WTC11 (cell line): ENCODE measurements at regions not wholly inside any gene's neighbourhood (a gene's known extent, or its start where the extent isn't known, plus 50 kb on each side); places are given as distances from the start of the nearest gene placed in this dataset.

ENCODE experiments used
- ATAC-seq: fragments of 200-7000 bp; cut with Tn5 transposase; 2 replicates; pipeline ENCODE4 v1.10.0; 2021; ENCODE audit warnings: mild to moderate bottlenecking, moderate library complexity
- CTCF ChIA-PET: fragments of 300-600 bp; sonication (Branson Sonifier 250); formaldehyde crosslinking; loops from one replicate; lab custom pipeline; 2021; ENCODE audit warnings: antibody characterized with exemption; lab: Charles Lee
- POLR2A ChIA-PET: fragments of 350-600 bp; sonication (Branson Sonifier 250); formaldehyde crosslinking; loops from one replicate; lab custom pipeline; 2021; ENCODE audit warnings: antibody characterized with exemption; lab: Charles Lee
- DNase-seq: peaks from one replicate; pipeline ENCODE4 v3.0.0; 2021; ENCODE audit warnings: low spot score
- H3K27ac Mint-ChIP-seq: 2 replicates; pipeline ENCODE4 v1.8.0; 2021; ENCODE audit warnings: mixed read lengths
- H3K27me3 Mint-ChIP-seq: 2 replicates; pipeline ENCODE4 v1.8.0; 2021; ENCODE audit warnings: low read depth, mild to moderate bottlenecking, moderate library complexity, mixed read lengths
- H3K36me3 Mint-ChIP-seq: 2 replicates; pipeline ENCODE4 v1.8.0; 2021; ENCODE audit warnings: mixed read lengths
- H3K4me1 Mint-ChIP-seq: 2 replicates; pipeline ENCODE4 v1.8.0; 2022; ENCODE audit warnings: mixed read lengths
- H3K4me3 Mint-ChIP-seq: 2 replicates; pipeline ENCODE4 v1.8.0; 2021; ENCODE audit warnings: mild to moderate bottlenecking, moderate library complexity, mixed read lengths
- H3K9me3 Mint-ChIP-seq: 2 replicates; pipeline ENCODE4 v1.8.0; 2021; ENCODE audit warnings: mixed read lengths
- ARID4B ChIP-seq: sonication (generic); formaldehyde crosslinking; IDR thresholded peaks from 2 replicates; pipeline ENCODE4 v1.8.0; 2023; ENCODE audit warnings: missing genetic modification reagents, mild to moderate bottlenecking, borderline replicate concordance
- ATF3 ChIP-seq: sonication (generic); formaldehyde crosslinking; conservative IDR thresholded peaks from 2 replicates; pipeline ENCODE4 v1.8.1; 2022; ENCODE audit warnings: mild to moderate bottlenecking, missing genetic modification reagents
- CREB1 ChIP-seq: sonication (generic); formaldehyde crosslinking; IDR thresholded peaks from 2 replicates; pipeline ENCODE4 v1.8.0; 2023; ENCODE audit warnings: mild to moderate bottlenecking, missing genetic modification reagents
- E2F1 ChIP-seq: sonication (generic); formaldehyde crosslinking; IDR thresholded peaks from 2 replicates; pipeline ENCODE4 v1.8.0; 2022; ENCODE audit warnings: mild to moderate bottlenecking, missing genetic modification reagents
- ELF4 ChIP-seq: sonication (generic); formaldehyde crosslinking; IDR thresholded peaks from 2 replicates; pipeline ENCODE4 v1.8.1; 2022; ENCODE audit warnings: low read depth, mild to moderate bottlenecking, moderate library complexity, missing genetic modification reagents
- ERG ChIP-seq: fragments of 250-450 bp; sonication (Bioruptor Pico); IDR thresholded peaks from 2 replicates; pipeline ENCODE4 v1.8.0; 2021; ENCODE audit warnings: mild to moderate bottlenecking
- GABPB1 ChIP-seq: sonication (generic); formaldehyde crosslinking; IDR thresholded peaks from 2 replicates; pipeline ENCODE4 v1.8.1; 2023; ENCODE audit warnings: mild to moderate bottlenecking, missing genetic modification reagents
- GTF2I ChIP-seq: fragments of 250-450 bp; sonication (Bioruptor Pico); conservative IDR thresholded peaks from 2 replicates; pipeline ENCODE4 v1.4.0; 2021; ENCODE audit warnings: mild to moderate bottlenecking
- JAZF1 ChIP-seq: fragments of 250-450 bp; sonication (Bioruptor Pico); IDR thresholded peaks from 2 replicates; pipeline ENCODE4 v1.9.0; 2021; ENCODE audit warnings: moderate library complexity, mild to moderate bottlenecking, inconsistent platforms
- JUN ChIP-seq: sonication (generic); formaldehyde crosslinking; IDR thresholded peaks from 2 replicates; pipeline ENCODE4 v1.8.0; 2023; ENCODE audit warnings: mild to moderate bottlenecking, missing genetic modification reagents
- SMAD3 ChIP-seq: sonication (generic); formaldehyde crosslinking; IDR thresholded peaks from 2 replicates; pipeline ENCODE4 v1.8.0; 2022; ENCODE audit warnings: missing genetic modification reagents, mild to moderate bottlenecking, borderline replicate concordance
- SMAD4 ChIP-seq: sonication (generic); formaldehyde crosslinking; IDR thresholded peaks from 2 replicates; pipeline ENCODE4 v1.8.0; 2022; ENCODE audit warnings: mild to moderate bottlenecking, missing genetic modification reagents
- TEAD4 ChIP-seq: sonication (generic); formaldehyde crosslinking; IDR thresholded peaks from 2 replicates; pipeline ENCODE4 v1.8.0; 2022; ENCODE audit warnings: mild to moderate bottlenecking, missing genetic modification reagents
- TP53 ChIP-seq: sonication (generic); formaldehyde crosslinking; IDR thresholded peaks from 2 replicates; pipeline ENCODE4 v1.8.1; 2023; ENCODE audit warnings: mild to moderate bottlenecking, missing genetic modification reagents
- USF2 ChIP-seq: sonication (generic); formaldehyde crosslinking; IDR thresholded peaks from 2 replicates; pipeline ENCODE4 v1.8.1; 2023; ENCODE audit warnings: mild to moderate bottlenecking, missing genetic modification reagents, moderate library complexity
- ZNF138 ChIP-seq: sonication (generic); formaldehyde crosslinking; conservative IDR thresholded peaks from 2 replicates; pipeline ENCODE4 v1.8.1; 2022; ENCODE audit warnings: mild to moderate bottlenecking, moderate library complexity, missing genetic modification reagents
- ZNF281 ChIP-seq: sonication (generic); formaldehyde crosslinking; IDR thresholded peaks from 2 replicates; pipeline ENCODE4 v1.8.0; 2023; ENCODE audit warnings: mild to moderate bottlenecking, missing genetic modification reagents
- ZNF317 ChIP-seq: sonication (generic); formaldehyde crosslinking; IDR thresholded peaks from 2 replicates; pipeline ENCODE4 v1.8.1; 2023; ENCODE audit warnings: low read depth, mild to moderate bottlenecking, moderate library complexity, missing genetic modification reagents, borderline replicate concordance
- ZNF396 ChIP-seq: fragments of 250-450 bp; sonication (Bioruptor Pico); IDR thresholded peaks from 2 replicates; pipeline ENCODE4 v1.8.0; 2021; ENCODE audit warnings: mild to moderate bottlenecking, moderate library complexity, borderline replicate concordance
- ZSCAN18 ChIP-seq: fragments of 250-450 bp; sonication (Bioruptor Pico); IDR thresholded peaks from 2 replicates; pipeline ENCODE4 v2.1.2; 2022; ENCODE audit warnings: mild to moderate bottlenecking, moderate library complexity

- Mint-ChIP-seq H3K27me3 (no peaks in the 10 kb centered on the region), H3K4me1 (no peaks in the 10 kb centered on the region), H3K27ac (no peak overlapping the region), H3K9me3 (peaks cover 16% of the 10 kb centered on the region), H3K36me3 (no peaks in the 10 kb centered on the region), H3K4me3 (no peak overlapping the region)
- POLR2A ChIA-PET = no interaction called here
- ATAC-seq (no peak), DNase-seq (no peak)
- TF ChIP-seq ERG (CRISPR knock-in tag) (no peak), ZNF396 (CRISPR knock-in tag) (no peak), ARID4B (CRISPR knock-in tag) (no peak), ELF4 (no peak), SMAD3 (CRISPR knock-in tag) (no peak), USF2 (CRISPR knock-in tag) (no peak), E2F1 (CRISPR knock-in tag) (no peak), ATF3 (no peak), ZNF281 (CRISPR knock-in tag) (no peak), GABPB1 (CRISPR knock-in tag) (no peak), TP53 (no peak), CREB1 (CRISPR knock-in tag) (no peak), ZNF138 (CRISPR knock-in tag) (no peak), ZSCAN18 (no peak), SMAD4 (CRISPR knock-in tag) (no peak), TEAD4 (CRISPR knock-in tag) (no peak), JAZF1 (CRISPR knock-in tag) (no peak), JUN (CRISPR knock-in tag) (no peak), ZNF317 (CRISPR knock-in tag) (no peak), GTF2I (CRISPR knock-in tag) (no peak)
- CTCF ChIA-PET = no interaction called here
Measured at GRCh38 chr1:196160066-196160795, 448.0 kb downstream of the KCNT2 start.
